ENCODE measurements at regions not wholly inside any gene's neighbourhood (a gene's known extent, or its start where the extent isn't known, plus 50 kb on each side); places are given as distances from the start of the nearest gene placed in this dataset.
A peak's percentile ranks its signal among the peaks of the same experiment; 100 is the strongest.

DNA sequence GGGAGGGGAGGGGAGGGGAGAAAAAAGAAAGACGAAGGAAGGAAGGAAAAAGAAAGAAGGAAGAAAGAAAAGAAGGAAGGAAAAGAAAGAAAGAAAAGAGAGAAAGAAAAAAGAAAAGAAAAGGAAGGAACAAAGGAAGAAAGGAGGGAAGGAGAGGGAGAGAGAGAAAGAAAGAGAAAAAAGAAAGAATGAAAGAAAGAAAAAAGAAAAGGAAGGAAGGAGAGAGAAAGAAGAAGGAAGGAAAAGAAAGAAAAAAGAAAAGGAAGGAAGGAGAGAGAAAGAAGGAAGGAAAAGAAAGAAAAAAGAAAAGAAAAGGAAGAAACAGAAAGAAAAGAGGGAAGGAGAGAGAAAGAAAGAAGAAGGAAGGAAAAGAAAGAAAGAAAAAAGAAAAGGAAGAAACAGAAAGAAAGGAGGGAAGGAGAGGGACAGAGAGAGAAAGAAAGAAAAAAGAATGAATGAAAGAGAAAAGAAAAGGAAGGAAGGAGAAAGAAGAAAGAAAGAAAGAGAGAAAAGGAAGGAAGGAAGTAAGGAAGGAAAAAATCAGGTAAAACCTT lies 225.3 kb downstream of the TPBG start:
- H3K36me3 ChIP-seq (replicated peaks in 1 of 2; ENCODE audit: control insufficient read depth in 1 of 2, insufficient read depth in 2 of 2, low read length in 2 of 2), result no peaks in the 10 kb centered on the region
- no peak for DNase-seq
- no peaks in the 10 kb centered on the region for H3K27me3 ChIP-seq (ENCODE audit: control insufficient read depth in 2 of 2, insufficient read depth in 2 of 2, low read length in 2 of 2)
- Mint-ChIP-seq H3K4me3 (no peak overlapping the region), H3K27me3 (ENCODE audit: low read depth in 3 of 3) (peaks cover 2 to 3% (median 3%) of the 10 kb centered on the region in 3 donors), H3K4me1 (no peaks in the 10 kb centered on the region), H3K27ac (peak overlapping the region in 1 of 7 donors; percentile 14), H3K9me3 (no peaks in the 10 kb centered on the region), H3K36me3 (no peaks in the 10 kb centered on the region)
- no peak overlapping the region for H3K9ac ChIP-seq (ENCODE audit: insufficient read depth, low read length, poor library complexity, severe bottlenecking)
- peak; percentile 20 for TF ChIP-seq CTCF (IDR thresholded peaks at IDR 0.05)
- WGBS (ENCODE audit: insufficient coverage), result 80% methylated on average over 1 of the region's 1 CpG
- H3K9me3 ChIP-seq (replicated peaks in 1 of 2; ENCODE audit: control insufficient read depth in 1 of 2, insufficient read depth in 1 of 2, low read length in 2 of 2), result no peaks in the 10 kb centered on the region
- no peak overlapping the region for H2AFZ ChIP-seq (ENCODE audit: insufficient read depth, low read depth, low read length, poor library complexity, severe bottlenecking)
- no peaks in the 10 kb centered on the region for H4K20me1 ChIP-seq (ENCODE audit: insufficient read depth, low read length)
- no peak overlapping the region for H3K4me2 ChIP-seq (replicated peaks; ENCODE audit: extremely low read depth, low read length, poor library complexity, severe bottlenecking)
- H3K4me1 ChIP-seq (ENCODE audit: control insufficient read depth in 1 of 2, insufficient read depth in 2 of 2, low read length in 2 of 2), result no peaks in the 10 kb centered on the region
- no peak overlapping the region for H3K27ac ChIP-seq (ENCODE audit: low read depth in 1 of 2, low read length in 2 of 2)
- H3K4me3 ChIP-seq (replicated peaks in 1 of 3; ENCODE audit: low read depth in 2 of 3, low read length in 3 of 3), result no peak overlapping the region
- no peaks in the 10 kb centered on the region for H3K79me2 ChIP-seq (ENCODE audit: insufficient read depth, low read length)
- intact Hi-C loops (cut with micrococcal nuclease), result no loop called here

- Histone ChIP-seq H3K27ac (ENCODE audit: low read depth in 1 of 2, low read length in 2 of 2) (no peak overlapping the region), H3K4me2 (replicated peaks; ENCODE audit: extremely low read depth, low read length, poor library complexity, severe bottlenecking) (no peak overlapping the region), H3K27me3 (ENCODE audit: control insufficient read depth in 2 of 2, insufficient read depth in 2 of 2, low read length in 2 of 2) (no peaks in the 10 kb centered on the region), H2AFZ (ENCODE audit: insufficient read depth, low read depth, low read length, poor library complexity, severe bottlenecking) (no peak overlapping the region), H3K36me3 (replicated peaks in 1 of 2; ENCODE audit: control insufficient read depth in 1 of 2, insufficient read depth in 2 of 2, low read length in 2 of 2) (no peaks in the 10 kb centered on the region), H3K9ac (ENCODE audit: insufficient read depth, low read length, poor library complexity, severe bottlenecking) (no peak overlapping the region), H3K9me3 (replicated peaks in 1 of 2; ENCODE audit: control insufficient read depth in 1 of 2, insufficient read depth in 1 of 2, low read length in 2 of 2) (no peaks in the 10 kb centered on the region), H3K4me3 (replicated peaks in 1 of 3; ENCODE audit: low read depth in 2 of 3, low read length in 3 of 3) (no peak overlapping the region), H3K79me2 (ENCODE audit: insufficient read depth, low read length) (no peaks in the 10 kb centered on the region), H3K4me1 (ENCODE audit: control insufficient read depth in 1 of 2, insufficient read depth in 2 of 2, low read length in 2 of 2) (no peaks in the 10 kb centered on the region), H4K20me1 (ENCODE audit: insufficient read depth, low read length) (no peaks in the 10 kb centered on the region)
- no peak for TF ChIP-seq CTCF (IDR thresholded peaks at IDR 0.05)
- peak in 1 of 3 donors; percentile 7 for DNase-seq
- intact Hi-C loops (cut with micrococcal nuclease), result no loop called here
- H3K4me1 Mint-ChIP-seq, result no peaks in the 10 kb centered on the region
- 57% methylated on average over 5 of the region's 5 CpGs for WGBS (ENCODE audit: insufficient coverage)
- no peak overlapping the region for H3K27ac Mint-ChIP-seq
- H3K27me3 Mint-ChIP-seq (ENCODE audit: low read depth in 3 of 3), result peaks cover 2 to 3% (median 3%) of the 10 kb centered on the region in 3 donors
- no peaks in the 10 kb centered on the region for H3K9me3 Mint-ChIP-seq
- H3K36me3 Mint-ChIP-seq, result no peaks in the 10 kb centered on the region
- no peak overlapping the region for H3K4me3 Mint-ChIP-seq
Measured at GRCh38 chr6:82589509-82590206, 226.0 kb downstream of the TPBG start.
